Central memory CD8-positive, alpha-beta T cell (primary cell): ENCODE measurements at regions not wholly inside any gene's neighbourhood (a gene's known extent, or its start where the extent isn't known, plus 50 kb on each side); places are given as distances from the start of the nearest gene placed in this dataset.

Source experiments
- ATAC-seq: fragments of 150-1000 bp; cut with Tn5 transposase; replicated peaks from 2 replicates; pipeline ENCODE4 v1.10.0; 2022; ENCODE audit warnings: mild to moderate bottlenecking, moderate FRiP score, moderate number of reproducible peaks; ENCODE audit not compliant: poor library complexity, severe bottlenecking; ENCODE audit errors: extremely low read depth
- DNase-seq, 2 donors: peaks; one replicate each; pipeline ENCODE4 v3.0.0; 2021; ENCODE audit warnings: low spot score in 2 of 2
- H3K27ac Mint-ChIP-seq: one replicate; pipeline ENCODE4 v1.8.0; 2022; ENCODE audit warnings: low read depth, mild to moderate bottlenecking, moderate library complexity, mixed read lengths
- H3K27me3 Mint-ChIP-seq: one replicate; pipeline ENCODE4 v1.8.0; 2022; ENCODE audit warnings: mixed read lengths
- H3K36me3 Mint-ChIP-seq: one replicate; pipeline ENCODE4 v1.8.0; 2022; ENCODE audit warnings: mild to moderate bottlenecking, moderate library complexity, mixed read lengths; ENCODE audit not compliant: insufficient read depth
- H3K4me1 Mint-ChIP-seq: one replicate; pipeline ENCODE4 v1.8.0; 2022; ENCODE audit warnings: mixed read lengths
- H3K4me3 Mint-ChIP-seq: one replicate; pipeline ENCODE4 v1.8.0; 2022; ENCODE audit warnings: mild to moderate bottlenecking, moderate library complexity, mixed read lengths
- H3K9me3 Mint-ChIP-seq: one replicate; pipeline ENCODE4 v1.8.0; 2022; ENCODE audit warnings: mixed read lengths

- peaks cover 75% of the 10 kb centered on the region for H3K27me3 Mint-ChIP-seq
- no peaks in the 10 kb centered on the region for H3K4me1 Mint-ChIP-seq
- H3K4me3 Mint-ChIP-seq = no peak overlapping the region
- DNase-seq (no peak), ATAC-seq (no peak)
- H3K9me3 Mint-ChIP-seq = no peaks in the 10 kb centered on the region
- H3K27ac Mint-ChIP-seq = no peak overlapping the region
- H3K36me3 Mint-ChIP-seq = peaks cover 3% of the 10 kb centered on the region
Measured at GRCh38 chr5:135279328-135279727, 119.7 kb downstream of the MACROH2A1 start.

GRCh38 chr5:135276151-135276550 lies 122.9 kb downstream of the MACROH2A1 start:
- Mint-ChIP-seq H3K27me3 (peaks cover 60% of the 10 kb centered on the region), H3K27ac (no peak overlapping the region)
- DNase-seq = no peak

GRCh38 chr5:135273212-135273611 lies 125.8 kb downstream of the MACROH2A1 start:
- no peaks in the 10 kb centered on the region for H3K9me3 Mint-ChIP-seq
- H3K27ac Mint-ChIP-seq = no peak overlapping the region
- H3K4me1 Mint-ChIP-seq = no peaks in the 10 kb centered on the region
- no peaks in the 10 kb centered on the region for H3K36me3 Mint-ChIP-seq
- peaks cover 57% of the 10 kb centered on the region for H3K27me3 Mint-ChIP-seq
- no peak overlapping the region for H3K4me3 Mint-ChIP-seq
- ATAC-seq (no peak), DNase-seq (no peak)

More at GRCh38 chr5:135276151-135276550, 122.9 kb downstream of the MACROH2A1 start:
- Mint-ChIP-seq H3K4me3 (no peak overlapping the region), H3K9me3 (no peaks in the 10 kb centered on the region), H3K36me3 (peaks cover under 1% of the 10 kb centered on the region), H3K4me1 (no peaks in the 10 kb centered on the region)
- ATAC-seq = no peak

GRCh38 chr5:135272311-135272805 lies 126.7 kb downstream of the MACROH2A1 start:
- Mint-ChIP-seq H3K27ac (no peak overlapping the region), H3K36me3 (no peaks in the 10 kb centered on the region), H3K4me3 (no peak overlapping the region), H3K9me3 (no peaks in the 10 kb centered on the region), H3K4me1 (no peaks in the 10 kb centered on the region), H3K27me3 (peaks cover 56% of the 10 kb centered on the region)
- ATAC-seq (no peak), DNase-seq (no peak)

- H3K9me3 Mint-ChIP-seq = no peaks in the 10 kb centered on the region
- DNase-seq = no peak
- H3K4me3 Mint-ChIP-seq = no peak overlapping the region
- no peak overlapping the region for H3K27ac Mint-ChIP-seq
- ATAC-seq = no peak
- H3K4me1 Mint-ChIP-seq = no peaks in the 10 kb centered on the region
- H3K36me3 Mint-ChIP-seq = no peaks in the 10 kb centered on the region
- H3K27me3 Mint-ChIP-seq = peaks cover 56% of the 10 kb centered on the region
Measured at GRCh38 chr5:135271533-135272310, 127.3 kb downstream of the MACROH2A1 start.

GRCh38 chr5:135269931-135270421 lies 129.1 kb downstream of the MACROH2A1 start:
- ATAC-seq (no peak), DNase-seq (no peak)
- Mint-ChIP-seq H3K36me3 (no peaks in the 10 kb centered on the region), H3K27ac (no peak overlapping the region), H3K4me3 (no peak overlapping the region), H3K4me1 (no peaks in the 10 kb centered on the region), H3K27me3 (peaks cover 64% of the 10 kb centered on the region), H3K9me3 (no peaks in the 10 kb centered on the region)

GRCh38 chr5:135269199-135269598 lies 129.8 kb downstream of the MACROH2A1 start:
- ATAC-seq = no peak
- no peaks in the 10 kb centered on the region for H3K9me3 Mint-ChIP-seq

GRCh38 chr5:135266975-135267374 lies 132.1 kb downstream of the MACROH2A1 start:
- H3K27me3 Mint-ChIP-seq = peaks cover 71% of the 10 kb centered on the region
- no peak overlapping the region for H3K4me3 Mint-ChIP-seq
- H3K4me1 Mint-ChIP-seq = no peaks in the 10 kb centered on the region
- no peak overlapping the region for H3K27ac Mint-ChIP-seq
- DNase-seq (no peak), ATAC-seq (no peak)
- H3K36me3 Mint-ChIP-seq = no peaks in the 10 kb centered on the region
- H3K9me3 Mint-ChIP-seq = no peaks in the 10 kb centered on the region

More at GRCh38 chr5:135269199-135269598, 129.8 kb downstream of the MACROH2A1 start:
- H3K4me3 Mint-ChIP-seq = no peak overlapping the region
- no peaks in the 10 kb centered on the region for H3K36me3 Mint-ChIP-seq
- DNase-seq = no peak
- no peaks in the 10 kb centered on the region for H3K4me1 Mint-ChIP-seq
- H3K27me3 Mint-ChIP-seq = peaks cover 66% of the 10 kb centered on the region
- H3K27ac Mint-ChIP-seq = no peak overlapping the region

- no peaks in the 10 kb centered on the region for H3K9me3 Mint-ChIP-seq
- DNase-seq (no peak), ATAC-seq (no peak)
- H3K4me3 Mint-ChIP-seq = no peak overlapping the region
- H3K27ac Mint-ChIP-seq = no peak overlapping the region
- no peaks in the 10 kb centered on the region for H3K4me1 Mint-ChIP-seq
- peaks cover 64% of the 10 kb centered on the region for H3K27me3 Mint-ChIP-seq
- H3K36me3 Mint-ChIP-seq = no peaks in the 10 kb centered on the region
Measured at GRCh38 chr5:135266303-135266635, 132.8 kb downstream of the MACROH2A1 start.

- H3K36me3 Mint-ChIP-seq = no peaks in the 10 kb centered on the region
- H3K4me3 Mint-ChIP-seq = no peak overlapping the region
- no peaks in the 10 kb centered on the region for H3K9me3 Mint-ChIP-seq
- ATAC-seq (no peak), DNase-seq (no peak)
- no peaks in the 10 kb centered on the region for H3K4me1 Mint-ChIP-seq
- peaks cover 65% of the 10 kb centered on the region for H3K27me3 Mint-ChIP-seq
- H3K27ac Mint-ChIP-seq = no peak overlapping the region
Measured at GRCh38 chr5:135265497-135266302, 133.3 kb downstream of the MACROH2A1 start.

GRCh38 chr5:135264451-135265440 lies 134.3 kb downstream of the MACROH2A1 start:
- no peak overlapping the region for H3K27ac Mint-ChIP-seq
- H3K4me1 Mint-ChIP-seq = no peaks in the 10 kb centered on the region
- H3K27me3 Mint-ChIP-seq = peaks cover 75% of the 10 kb centered on the region
- no peak for ATAC-seq
- H3K4me3 Mint-ChIP-seq = no peak overlapping the region
- H3K36me3 Mint-ChIP-seq = no peaks in the 10 kb centered on the region
- no peak for DNase-seq
- no peaks in the 10 kb centered on the region for H3K9me3 Mint-ChIP-seq
